WTC11 (cell line): ENCODE measurements at regions not wholly inside any gene's neighbourhood (a gene's known extent, or its start where the extent isn't known, plus 50 kb on each side); places are given as distances from the start of the nearest gene placed in this dataset.

ENCODE experiments used
- ATAC-seq: fragments of 200-7000 bp; cut with Tn5 transposase; 2 replicates; pipeline ENCODE4 v1.10.0; 2021; ENCODE audit warnings: mild to moderate bottlenecking, moderate library complexity
- CTCF ChIA-PET: fragments of 300-600 bp; sonication (Branson Sonifier 250); formaldehyde crosslinking; loops from one replicate; lab custom pipeline; 2021; ENCODE audit warnings: antibody characterized with exemption; lab: Charles Lee
- POLR2A ChIA-PET: fragments of 350-600 bp; sonication (Branson Sonifier 250); formaldehyde crosslinking; loops from one replicate; lab custom pipeline; 2021; ENCODE audit warnings: antibody characterized with exemption; lab: Charles Lee
- DNase-seq: peaks from one replicate; pipeline ENCODE4 v3.0.0; 2021; ENCODE audit warnings: low spot score
- H3K27ac Mint-ChIP-seq: 2 replicates; pipeline ENCODE4 v1.8.0; 2021; ENCODE audit warnings: mixed read lengths
- H3K27me3 Mint-ChIP-seq: 2 replicates; pipeline ENCODE4 v1.8.0; 2021; ENCODE audit warnings: low read depth, mild to moderate bottlenecking, moderate library complexity, mixed read lengths
- H3K36me3 Mint-ChIP-seq: 2 replicates; pipeline ENCODE4 v1.8.0; 2021; ENCODE audit warnings: mixed read lengths
- H3K4me1 Mint-ChIP-seq: 2 replicates; pipeline ENCODE4 v1.8.0; 2022; ENCODE audit warnings: mixed read lengths
- H3K4me3 Mint-ChIP-seq: 2 replicates; pipeline ENCODE4 v1.8.0; 2021; ENCODE audit warnings: mild to moderate bottlenecking, moderate library complexity, mixed read lengths
- H3K9me3 Mint-ChIP-seq: 2 replicates; pipeline ENCODE4 v1.8.0; 2021; ENCODE audit warnings: mixed read lengths
- ATF1 ChIP-seq: sonication (generic); formaldehyde crosslinking; IDR thresholded peaks from 2 replicates; pipeline ENCODE4 v1.8.1; 2023; ENCODE audit warnings: mild to moderate bottlenecking, moderate library complexity, missing genetic modification reagents
- ATF3 ChIP-seq: sonication (generic); formaldehyde crosslinking; conservative IDR thresholded peaks from 2 replicates; pipeline ENCODE4 v1.8.1; 2022; ENCODE audit warnings: mild to moderate bottlenecking, missing genetic modification reagents
- CBFB ChIP-seq: sonication (generic); formaldehyde crosslinking; IDR thresholded peaks from 2 replicates; pipeline ENCODE4 v1.8.1; 2022; ENCODE audit warnings: mild to moderate bottlenecking, low read depth, missing genetic modification reagents
- CTCF ChIP-seq: fragments of 200-600 bp; IDR thresholded peaks from 2 replicates; pipeline ENCODE4 v1.8.0; 2022; ENCODE audit warnings: antibody characterized with exemption
- E2F1 ChIP-seq: sonication (generic); formaldehyde crosslinking; IDR thresholded peaks from 2 replicates; pipeline ENCODE4 v1.8.0; 2022; ENCODE audit warnings: mild to moderate bottlenecking, missing genetic modification reagents
- ELF4 ChIP-seq: sonication (generic); formaldehyde crosslinking; IDR thresholded peaks from 2 replicates; pipeline ENCODE4 v1.8.1; 2022; ENCODE audit warnings: low read depth, mild to moderate bottlenecking, moderate library complexity, missing genetic modification reagents
- FOXJ3 ChIP-seq: sonication (generic); formaldehyde crosslinking; IDR thresholded peaks from 2 replicates; pipeline ENCODE4 v1.9.0; 2021; ENCODE audit warnings: missing genetic modification reagents, mild to moderate bottlenecking, borderline replicate concordance
- GRHL2 ChIP-seq: fragments of 250-450 bp; sonication (Bioruptor Pico); IDR thresholded peaks from 2 replicates; pipeline ENCODE4 v1.8.0; 2022; ENCODE audit warnings: mild to moderate bottlenecking, moderate library complexity; ENCODE audit not compliant: insufficient replicate concordance, severe bottlenecking
- JAZF1 ChIP-seq: fragments of 250-450 bp; sonication (Bioruptor Pico); IDR thresholded peaks from 2 replicates; pipeline ENCODE4 v1.9.0; 2021; ENCODE audit warnings: moderate library complexity, mild to moderate bottlenecking, inconsistent platforms
- MAX ChIP-seq: sonication (generic); formaldehyde crosslinking; IDR thresholded peaks from 2 replicates; pipeline ENCODE4 v1.8.0; 2022; ENCODE audit warnings: mild to moderate bottlenecking, missing genetic modification reagents
- NR3C1 ChIP-seq: sonication (generic); formaldehyde crosslinking; conservative IDR thresholded peaks from 2 replicates; pipeline ENCODE4 v1.8.1; 2023; ENCODE audit warnings: low read depth, mild to moderate bottlenecking, missing genetic modification reagents
- PRDM15 ChIP-seq: sonication (generic); formaldehyde crosslinking; IDR thresholded peaks from 2 replicates; pipeline ENCODE4 v1.8.0; 2022; ENCODE audit warnings: missing genetic modification reagents
- RELA ChIP-seq: sonication (generic); formaldehyde crosslinking; IDR thresholded peaks from 2 replicates; pipeline ENCODE4 v1.8.1; 2022; ENCODE audit warnings: missing genetic modification reagents, mild to moderate bottlenecking, borderline replicate concordance
- SMAD3 ChIP-seq: sonication (generic); formaldehyde crosslinking; IDR thresholded peaks from 2 replicates; pipeline ENCODE4 v1.8.0; 2022; ENCODE audit warnings: missing genetic modification reagents, mild to moderate bottlenecking, borderline replicate concordance
- TEAD4 ChIP-seq: sonication (generic); formaldehyde crosslinking; IDR thresholded peaks from 2 replicates; pipeline ENCODE4 v1.8.0; 2022; ENCODE audit warnings: mild to moderate bottlenecking, missing genetic modification reagents
- ZBTB21 ChIP-seq: sonication (generic); formaldehyde crosslinking; IDR thresholded peaks from 2 replicates; pipeline ENCODE4 v1.8.1; 2023; ENCODE audit warnings: mild to moderate bottlenecking, missing genetic modification reagents, borderline replicate concordance
- ZBTB43 ChIP-seq: sonication (generic); formaldehyde crosslinking; IDR thresholded peaks from 2 replicates; pipeline ENCODE4 v1.8.1; 2023; ENCODE audit warnings: mild to moderate bottlenecking, missing genetic modification reagents
- ZNF219 ChIP-seq: sonication (generic); formaldehyde crosslinking; IDR thresholded peaks from 2 replicates; pipeline ENCODE4 v1.8.0; 2023; ENCODE audit warnings: missing genetic modification reagents, mild to moderate bottlenecking, borderline replicate concordance
- ZNF512 ChIP-seq: sonication (generic); formaldehyde crosslinking; IDR thresholded peaks from 2 replicates; pipeline ENCODE4 v1.8.1; 2022; ENCODE audit warnings: missing genetic modification reagents, borderline replicate concordance
- ZSCAN18 ChIP-seq: fragments of 250-450 bp; sonication (Bioruptor Pico); IDR thresholded peaks from 2 replicates; pipeline ENCODE4 v2.1.2; 2022; ENCODE audit warnings: mild to moderate bottlenecking, moderate library complexity

GRCh38 chr6:110544472-110544871 lies 68.1 kb upstream of the SLC22A16 start:
- Mint-ChIP-seq H3K27ac (no peak overlapping the region), H3K36me3 (peaks cover 13% of the 10 kb centered on the region), H3K4me1 (peaks cover 5% of the 10 kb centered on the region; the same call in 1 of the 2 replicates), H3K27me3 (no peaks in the 10 kb centered on the region; the same call in 1 of the 2 replicates), H3K4me3 (no peak overlapping the region)
- ChIA-PET CTCF (no interaction called here), POLR2A (no interaction called here)
- DNase-seq: no peak
- no peak for ATAC-seq
- TF ChIP-seq MAX (CRISPR knock-in tag) (no peak), PRDM15 (CRISPR knock-in tag) (no peak)
- TF ChIP-seq, all 79 proteins: peak for 0
- H3K9me3 Mint-ChIP-seq: peaks cover 31% of the 10 kb centered on the region

- peaks cover 32% of the 10 kb centered on the region for H3K9me3 Mint-ChIP-seq
- POLR2A ChIA-PET: no interaction called here
Measured at GRCh38 chr6:110543106-110543505, 66.7 kb upstream of the SLC22A16 start.

GRCh38 chr6:110542311-110543024 lies 66.1 kb upstream of the SLC22A16 start:
- Mint-ChIP-seq H3K4me3 (no peak overlapping the region), H3K27ac (no peak overlapping the region), H3K9me3 (peaks cover 32% of the 10 kb centered on the region), H3K4me1 (peaks cover 5% of the 10 kb centered on the region; the same call in 1 of the 2 replicates), H3K36me3 (peaks cover 13% of the 10 kb centered on the region), H3K27me3 (no peaks in the 10 kb centered on the region; the same call in none of the 2 replicates)
- POLR2A ChIA-PET: no interaction called here
- DNase-seq (no peak), ATAC-seq (no peak; the same call in 1 of the 2 replicates)
- CTCF ChIA-PET: interaction anchor here (1.1 kb wide), 1 partner anchor 8 kb away, joined by 4 read pairs; no protein-coding TSS in a partner anchor
- TF ChIP-seq JAZF1 (no peak), CTCF (no peak), FOXJ3 (CRISPR knock-in tag) (no peak), SMAD3 (CRISPR knock-in tag) (no peak), ZSCAN18 (CRISPR knock-in tag) (no peak), ZNF512 (CRISPR knock-in tag) (no peak), ATF3 (CRISPR knock-in tag) (no peak), TEAD4 (CRISPR knock-in tag) (no peak)

More at GRCh38 chr6:110543106-110543505, 66.7 kb upstream of the SLC22A16 start:
- ATAC-seq (no peak), DNase-seq (no peak)
- H3K27ac Mint-ChIP-seq: no peak overlapping the region
- CTCF ChIA-PET: no interaction called here
- peaks cover 13% of the 10 kb centered on the region for H3K36me3 Mint-ChIP-seq
- H3K27me3 Mint-ChIP-seq: no peaks in the 10 kb centered on the region; the same call in 1 of the 2 replicates
- H3K4me1 Mint-ChIP-seq: peaks cover 5% of the 10 kb centered on the region; the same call in 1 of the 2 replicates
- TF ChIP-seq SMAD3 (CRISPR knock-in tag) (no peak), ZNF219 (CRISPR knock-in tag) (no peak), ATF1 (CRISPR knock-in tag) (no peak), NR3C1 (CRISPR knock-in tag) (no peak), E2F1 (CRISPR knock-in tag) (no peak), ZBTB43 (CRISPR knock-in tag) (no peak), ELF4 (CRISPR knock-in tag) (no peak), CBFB (CRISPR knock-in tag) (no peak), RELA (CRISPR knock-in tag) (no peak), ZBTB21 (CRISPR knock-in tag) (no peak), GRHL2 (CRISPR knock-in tag) (no peak)
- H3K4me3 Mint-ChIP-seq: no peak overlapping the region
